ENCODE measurements at regions not wholly inside any gene's neighbourhood (a gene's known extent, or its start where the extent isn't known, plus 50 kb on each side); places are given as distances from the start of the nearest gene placed in this dataset.
"Not testable (repeated sequence)": the region's sequence is repeated elsewhere in the genome, so short reads cannot be mapped to it uniquely, and the experiment has no call there.

DNA sequence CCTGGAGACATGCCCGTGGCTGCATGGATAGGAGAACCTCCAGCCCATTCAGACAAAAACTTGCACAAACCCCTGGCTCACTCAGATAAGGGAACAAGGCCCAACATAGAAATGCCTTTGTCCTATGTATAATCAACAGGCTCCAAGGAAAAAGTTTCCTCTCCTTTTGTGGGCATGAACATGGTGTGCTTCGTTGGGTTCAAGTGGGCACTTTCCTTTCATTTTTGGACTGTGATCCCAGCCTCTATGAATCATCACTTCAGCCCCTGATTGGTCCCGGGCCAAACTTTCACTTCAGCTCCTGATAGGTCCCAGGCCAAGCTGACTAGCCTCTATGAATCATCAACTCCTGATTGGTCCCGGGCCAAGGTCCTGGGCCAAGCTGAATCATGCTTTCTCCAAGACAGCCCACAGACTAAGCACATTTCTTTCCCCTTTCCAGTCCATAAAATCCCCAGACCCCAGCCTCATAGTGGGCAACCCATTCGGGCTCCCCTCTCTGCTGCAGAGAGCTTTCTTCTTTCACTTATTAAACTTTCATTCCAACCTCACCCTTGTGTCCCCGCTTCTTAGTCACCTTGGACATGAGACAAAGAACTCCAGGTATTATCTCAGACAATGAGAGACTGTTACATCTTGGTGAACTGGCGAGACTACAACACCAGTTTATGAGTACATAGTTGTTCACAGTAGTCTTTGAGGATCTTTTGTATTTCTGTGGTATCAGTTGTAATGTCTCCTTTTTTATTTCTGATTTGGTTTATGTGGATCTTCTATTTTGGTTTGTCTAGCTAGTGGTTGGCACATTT lies 146.7 kb downstream of the SPIN4 start:
- H3K9me3 ChIP-seq; H3K4me3 ChIP-seq; H3K4me1 ChIP-seq; H3K36me3 ChIP-seq; DNase-seq; H3K27ac ChIP-seq; intact Hi-C loops (cut with DNase I); H3K27me3 ChIP-seq: not testable (repeated sequence)
- WGBS, 2 donors, result no CpG with 5 or more reads among the region's 7 CpGs
- peak in 6 of 8 donors; percentile 50 to 92 (median 71) for ATAC-seq

DNA sequence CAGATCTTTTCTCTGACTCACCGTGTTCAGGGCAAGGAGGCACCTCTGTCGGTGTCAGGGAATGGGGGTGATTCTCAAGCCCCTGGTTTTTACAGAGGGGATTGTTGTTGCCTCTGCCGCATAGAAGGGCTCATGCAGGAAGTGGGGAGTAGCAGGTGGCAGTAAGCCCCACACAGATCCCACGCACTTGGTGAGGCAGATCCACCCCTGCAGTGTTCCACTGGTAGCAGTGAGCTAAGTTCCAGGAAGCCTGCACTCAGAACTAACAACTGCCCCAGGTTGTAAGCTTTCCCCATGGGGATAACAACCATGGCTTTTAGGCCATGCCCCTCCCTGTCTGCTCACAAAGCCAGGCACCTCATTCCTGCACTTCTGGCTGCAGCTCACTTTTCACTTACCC lies 149.1 kb downstream of the SPIN4 start:
- H3K27me3 ChIP-seq; ATAC-seq; H3K9me3 ChIP-seq; intact Hi-C loops (cut with DNase I); DNase-seq; H3K36me3 ChIP-seq; H3K4me1 ChIP-seq; H3K27ac ChIP-seq; H3K4me3 ChIP-seq: not testable (repeated sequence)
- WGBS, 2 donors, result no CpG with 5 or more reads among the region's 4 CpGs

DNA sequence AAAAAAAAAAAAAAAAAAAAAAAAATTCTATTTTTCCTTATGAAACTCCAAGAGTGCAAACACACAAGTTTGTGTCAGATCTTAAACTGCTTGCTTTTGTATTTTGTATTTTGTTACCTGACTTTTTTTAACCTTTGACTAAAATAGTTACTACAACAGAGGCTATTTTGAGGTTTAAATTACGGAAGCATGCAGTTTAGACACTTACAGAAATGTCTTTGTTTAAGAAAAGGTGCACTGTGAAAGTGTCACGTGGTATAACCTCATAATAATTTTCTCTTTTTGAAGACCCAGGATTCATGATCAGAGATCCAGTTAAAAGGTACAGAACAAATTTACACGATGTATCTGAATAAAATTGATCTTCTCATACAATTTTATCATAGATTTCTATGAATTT lies 152.4 kb downstream of the SPIN4 start:
- H3K36me3 ChIP-seq; H3K27me3 ChIP-seq; H3K4me3 ChIP-seq; ATAC-seq; DNase-seq; H3K27ac ChIP-seq; H3K4me1 ChIP-seq; H3K9me3 ChIP-seq; intact Hi-C loops (cut with DNase I): not testable (repeated sequence)
- WGBS, 2 donors, result no CpG with 5 or more reads among the region's 3 CpGs

GRCh38 chrX:63192366-63193041 lies 158.6 kb downstream of the SPIN4 start:
- intact Hi-C loops (cut with DNase I); H3K9me3 ChIP-seq; DNase-seq; H3K36me3 ChIP-seq; H3K4me1 ChIP-seq; ATAC-seq; H3K27ac ChIP-seq; H3K4me3 ChIP-seq; H3K27me3 ChIP-seq: not testable (repeated sequence)
- WGBS, 2 donors, result 90% methylated on average over 23 to 29 of the region's 29 CpGs

GRCh38 chrX:63186137-63186536 lies 165.0 kb downstream of the SPIN4 start:
- H3K27me3 ChIP-seq, result no peaks in the 10 kb centered on the region
- ATAC-seq, result no peak
- no peaks in the 10 kb centered on the region for H3K4me1 ChIP-seq
- peaks cover 0 to 6% (median 0%) of the 10 kb centered on the region in 11 donors for H3K9me3 ChIP-seq
- no peak overlapping the region for H3K27ac ChIP-seq
- H3K36me3 ChIP-seq, result no peaks in the 10 kb centered on the region
- no peak for TF ChIP-seq CTCF (IDR thresholded peaks at IDR 0.05)
- intact Hi-C loops (cut with DNase I), result no loop called here
- WGBS, 2 donors, result 56 to 70% methylated on average over 1 of the region's 1 CpG
- H3K4me3 ChIP-seq, result no peak overlapping the region
- no peak for DNase-seq

GRCh38 chrX:63179852-63180251 lies 171.3 kb downstream of the SPIN4 start:
- WGBS, 2 donors, result no CpG with 5 or more reads among the region's 3 CpGs
- intact Hi-C loops (cut with DNase I); H3K27ac ChIP-seq; H3K9me3 ChIP-seq; H3K4me3 ChIP-seq; DNase-seq; H3K27me3 ChIP-seq; H3K4me1 ChIP-seq; ATAC-seq; H3K36me3 ChIP-seq: not testable (repeated sequence)

- not testable (repeated sequence) for ATAC-seq, H3K4me1 ChIP-seq
Measured at GRCh38 chrX:63176578-63176977, 174.6 kb downstream of the SPIN4 start.

GRCh38 chrX:63173841-63174718 lies 177.1 kb downstream of the SPIN4 start:
- H3K27me3 ChIP-seq; intact Hi-C loops (cut with DNase I); DNase-seq; H3K9me3 ChIP-seq; H3K36me3 ChIP-seq; H3K27ac ChIP-seq; H3K4me3 ChIP-seq; H3K4me1 ChIP-seq: not testable (repeated sequence)
- peak in 7 of 8 donors; percentile 11 to 90 (median 72) for ATAC-seq
- no CpG with 5 or more reads among the region's 8 CpGs for WGBS, 2 donors

More at GRCh38 chrX:63176578-63176977, 174.6 kb downstream of the SPIN4 start:
- WGBS, 2 donors, result no CpG with 5 or more reads among the region's 4 CpGs
- H3K36me3 ChIP-seq; H3K9me3 ChIP-seq; H3K27me3 ChIP-seq; intact Hi-C loops (cut with DNase I); H3K27ac ChIP-seq; H3K4me3 ChIP-seq; DNase-seq: not testable (repeated sequence)

- DNase-seq; ATAC-seq; H3K4me3 ChIP-seq; intact Hi-C loops (cut with DNase I); H3K27ac ChIP-seq; H3K9me3 ChIP-seq; H3K4me1 ChIP-seq; H3K36me3 ChIP-seq; H3K27me3 ChIP-seq: not testable (repeated sequence)
- no CpG with 5 or more reads among the region's 4 CpGs for WGBS, 2 donors
Measured at GRCh38 chrX:63169416-63169815, 181.7 kb downstream of the SPIN4 start.

GRCh38 chrX:63168949-63169348 lies 182.2 kb downstream of the SPIN4 start:
- ATAC-seq; H3K4me1 ChIP-seq; H3K36me3 ChIP-seq; H3K27me3 ChIP-seq; H3K4me3 ChIP-seq; H3K9me3 ChIP-seq; intact Hi-C loops (cut with DNase I); DNase-seq; H3K27ac ChIP-seq: not testable (repeated sequence)
- no CpG with 5 or more reads among the region's 1 CpG for WGBS, 2 donors

All from heart right ventricle (tissue), 16 donors.